ENCODE measurements at regions not wholly inside any gene's neighbourhood (a gene's known extent, or its start where the extent isn't known, plus 50 kb on each side); places are given as distances from the start of the nearest gene placed in this dataset.

- TF ChIP-seq CTCF (conservative IDR thresholded peaks at IDR 0.05; ENCODE audit: low read depth in 2 of 2) = no peak
- TF ChIP-seq POLR2AphosphoS5 (IDR thresholded peaks at IDR 0.05; ENCODE audit: low read depth) = no peak
- no peak for TF ChIP-seq REST (IDR thresholded peaks at IDR 0.05; ENCODE audit: unreplicated experiment)
- TF ChIP-seq ETS1 (IDR thresholded peaks at IDR 0.05) = no peak
Measured at GRCh38 chr17:5797447-5798050, 213.2 kb upstream of the NLRP1 start.
